ENCODE measurements at regions not wholly inside any gene's neighbourhood (a gene's known extent, or its start where the extent isn't known, plus 50 kb on each side); places are given as distances from the start of the nearest gene placed in this dataset.

DNA sequence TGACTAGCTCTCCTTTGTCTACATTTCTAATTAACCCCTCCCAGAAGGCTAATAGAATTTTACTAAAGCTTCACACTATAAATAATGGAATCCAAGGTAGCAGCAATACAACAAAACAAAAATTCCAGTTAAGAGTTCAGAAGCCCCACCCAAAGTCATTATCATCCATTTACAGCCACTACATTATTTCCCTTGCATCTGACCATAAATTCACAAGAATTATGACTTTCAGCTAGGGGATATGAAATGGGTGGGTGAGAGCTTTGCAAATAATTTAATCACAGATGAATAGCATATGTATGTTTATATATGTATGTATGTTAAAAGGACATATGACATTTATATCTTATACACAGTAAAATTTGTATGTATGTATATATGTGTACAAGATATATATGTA lies 65.3 kb upstream of the PTGDR start:
- Histone ChIP-seq H3K9me3 (no peaks in the 10 kb centered on the region), H3K27me3 (no peaks in the 10 kb centered on the region), H3K4me1 (no peaks in the 10 kb centered on the region), H3K4me3 (no peak overlapping the region), H3K36me3 (no peaks in the 10 kb centered on the region), H3K27ac (no peak overlapping the region)
- DNase-seq (no peak), ATAC-seq (no peak)
- intact Hi-C loops (cut with DNase I): no loop called here
- TF ChIP-seq, protein P1, sequence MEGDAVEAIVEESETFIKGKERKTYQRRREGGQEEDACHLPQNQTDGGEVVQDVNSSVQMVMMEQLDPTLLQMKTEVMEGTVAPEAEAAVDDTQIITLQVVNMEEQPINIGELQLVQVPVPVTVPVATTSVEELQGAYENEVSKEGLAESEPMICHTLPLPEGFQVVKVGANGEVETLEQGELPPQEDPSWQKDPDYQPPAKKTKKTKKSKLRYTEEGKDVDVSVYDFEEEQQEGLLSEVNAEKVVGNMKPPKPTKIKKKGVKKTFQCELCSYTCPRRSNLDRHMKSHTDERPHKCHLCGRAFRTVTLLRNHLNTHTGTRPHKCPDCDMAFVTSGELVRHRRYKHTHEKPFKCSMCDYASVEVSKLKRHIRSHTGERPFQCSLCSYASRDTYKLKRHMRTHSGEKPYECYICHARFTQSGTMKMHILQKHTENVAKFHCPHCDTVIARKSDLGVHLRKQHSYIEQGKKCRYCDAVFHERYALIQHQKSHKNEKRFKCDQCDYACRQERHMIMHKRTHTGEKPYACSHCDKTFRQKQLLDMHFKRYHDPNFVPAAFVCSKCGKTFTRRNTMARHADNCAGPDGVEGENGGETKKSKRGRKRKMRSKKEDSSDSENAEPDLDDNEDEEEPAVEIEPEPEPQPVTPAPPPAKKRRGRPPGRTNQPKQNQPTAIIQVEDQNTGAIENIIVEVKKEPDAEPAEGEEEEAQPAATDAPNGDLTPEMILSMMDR (IDR thresholded peaks at IDR 0.05): no peak
- no peak for TF ChIP-seq POLR2A (IDR thresholded peaks at IDR 0.05)

DNA sequence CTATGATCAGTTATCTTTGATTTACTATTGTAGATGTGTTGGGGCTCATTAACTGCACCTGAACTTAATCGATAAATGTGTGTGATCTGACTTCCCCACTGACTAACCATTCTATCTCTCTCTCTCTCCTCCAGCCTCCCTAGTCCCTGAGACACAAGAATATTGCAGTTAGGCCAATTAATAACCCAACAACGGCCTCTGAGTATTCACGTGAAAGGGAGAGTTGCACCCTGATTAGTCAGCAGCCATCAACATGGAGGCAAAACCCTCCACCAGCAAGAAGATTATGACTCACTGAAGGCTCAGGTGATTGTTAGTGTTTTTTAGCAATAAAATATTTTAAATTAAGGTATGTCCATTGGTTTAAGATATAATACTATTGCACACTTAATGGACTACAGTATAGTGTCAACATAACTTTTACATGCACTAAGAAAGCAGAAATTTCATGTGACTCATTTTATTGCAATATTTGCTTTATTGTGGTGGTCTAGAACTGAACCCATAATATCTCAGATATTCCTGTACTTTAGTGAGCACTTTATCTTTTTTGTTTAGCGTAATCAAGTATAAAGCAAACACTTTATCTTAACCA lies 77.1 kb upstream of the PTGDR start:
- no peaks in the 10 kb centered on the region for H3K9me3 ChIP-seq
- no peaks in the 10 kb centered on the region for H3K4me1 ChIP-seq
- no peaks in the 10 kb centered on the region for H3K36me3 ChIP-seq
- WGBS (ENCODE audit: insufficient coverage, low coverage, low lambda C conversion rate, missing lambda C conversion rate): 77% methylated on average over 4 of the region's 4 CpGs
- TF ChIP-seq, protein P1 (IDR thresholded peaks at IDR 0.05): no peak
- no peak for TF ChIP-seq POLR2A (IDR thresholded peaks at IDR 0.05)
- no peak for ATAC-seq
- intact Hi-C loops (cut with DNase I): no loop called here
- H3K27ac ChIP-seq: no peak overlapping the region
- DNase-seq: no peak
- H3K4me3 ChIP-seq: no peak overlapping the region
- no peaks in the 10 kb centered on the region for H3K27me3 ChIP-seq

DNA sequence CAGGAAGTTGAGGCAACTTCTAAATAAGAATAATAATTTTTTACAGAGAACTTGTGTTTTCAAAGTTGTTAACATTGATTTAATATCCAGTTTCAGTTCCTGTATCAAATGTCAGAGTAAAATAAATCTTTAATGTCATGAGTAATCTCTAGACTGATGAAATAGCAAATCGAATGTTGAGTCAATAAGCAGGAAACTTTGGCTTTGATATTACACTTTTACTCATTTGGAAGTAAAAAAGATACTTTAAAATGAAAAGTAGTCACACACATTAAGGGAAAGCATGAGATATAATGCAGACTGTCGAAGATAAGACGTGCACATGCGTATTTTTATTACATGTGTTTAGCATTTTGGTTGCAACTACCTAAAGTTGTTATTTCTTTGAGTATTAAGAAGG lies 78.2 kb upstream of the PTGDR start:
- Histone ChIP-seq H3K36me3 (no peaks in the 10 kb centered on the region), H3K27ac (no peak overlapping the region), H3K4me1 (no peaks in the 10 kb centered on the region), H3K27me3 (no peaks in the 10 kb centered on the region), H3K4me3 (no peak overlapping the region), H3K9me3 (no peaks in the 10 kb centered on the region)
- TF ChIP-seq, protein P1 (IDR thresholded peaks at IDR 0.05): no peak
- no peak for TF ChIP-seq POLR2A (IDR thresholded peaks at IDR 0.05)
- DNase-seq (no peak), ATAC-seq (no peak)
- intact Hi-C loops (cut with DNase I): no loop called here
- WGBS (ENCODE audit: insufficient coverage, low coverage, low lambda C conversion rate, missing lambda C conversion rate): 46% methylated on average over 4 of the region's 4 CpGs

DNA sequence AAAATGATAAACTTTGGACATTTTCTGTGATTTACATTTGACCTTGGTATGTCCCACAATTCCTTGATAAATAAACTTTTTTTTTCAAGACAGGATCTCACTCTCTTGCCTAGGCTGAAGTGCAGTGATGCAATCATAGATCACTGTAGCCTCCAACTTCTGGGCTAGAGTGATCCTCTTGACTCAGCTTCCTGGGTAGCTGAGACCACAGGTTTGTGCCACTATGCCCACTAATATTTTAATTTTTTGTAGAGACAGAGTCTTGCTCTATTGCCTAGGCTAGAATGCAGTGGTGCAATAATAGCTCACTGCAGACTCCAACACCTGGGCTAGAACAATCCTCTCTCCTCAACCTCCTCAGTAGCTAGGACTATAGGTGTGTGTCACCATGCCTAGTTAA lies 79.1 kb upstream of the PTGDR start:
- Histone ChIP-seq H3K9me3 (no peaks in the 10 kb centered on the region), H3K4me1 (no peaks in the 10 kb centered on the region), H3K27ac (no peak overlapping the region), H3K4me3 (no peak overlapping the region), H3K36me3 (no peaks in the 10 kb centered on the region), H3K27me3 (no peaks in the 10 kb centered on the region)
- ATAC-seq (no peak), DNase-seq (no peak)
- no peak for TF ChIP-seq POLR2A (IDR thresholded peaks at IDR 0.05)
- TF ChIP-seq, protein P1 (IDR thresholded peaks at IDR 0.05): no peak
- intact Hi-C loops (cut with DNase I): no loop called here

DNA sequence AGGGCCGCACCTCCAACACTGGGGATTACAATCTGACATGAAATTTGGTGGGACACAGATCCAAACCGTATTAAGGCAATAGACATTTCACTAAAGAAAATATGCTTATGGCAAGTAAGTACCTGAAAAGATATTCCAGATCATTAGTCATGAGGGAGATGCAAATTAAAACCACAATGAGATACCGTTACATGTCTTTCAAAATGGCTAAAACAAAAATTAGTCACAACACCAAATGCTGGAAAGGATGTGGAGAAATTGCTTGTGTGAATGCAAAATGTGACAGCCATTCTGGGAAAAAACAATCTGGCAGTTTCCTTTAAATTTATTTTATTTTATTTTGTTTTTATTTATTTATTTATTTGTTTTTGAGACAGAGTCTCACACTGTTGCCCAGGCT lies 82.3 kb upstream of the PTGDR start:
- intact Hi-C loops (cut with DNase I): no loop called here
- no peaks in the 10 kb centered on the region for H3K36me3 ChIP-seq
- TF ChIP-seq POLR2A (IDR thresholded peaks at IDR 0.05): no peak
- TF ChIP-seq, protein P1 (IDR thresholded peaks at IDR 0.05): no peak
- no peak overlapping the region for H3K4me3 ChIP-seq
- DNase-seq (no peak), ATAC-seq (no peak)
- H3K4me1 ChIP-seq: no peaks in the 10 kb centered on the region
- H3K27me3 ChIP-seq: no peaks in the 10 kb centered on the region
- H3K27ac ChIP-seq: no peak overlapping the region
- 60% methylated on average over 3 of the region's 3 CpGs for WGBS (ENCODE audit: insufficient coverage, low coverage, low lambda C conversion rate, missing lambda C conversion rate)
- H3K9me3 ChIP-seq: no peaks in the 10 kb centered on the region
